GM21528 (cell line): ENCODE measurements at regions not wholly inside any gene's neighbourhood (a gene's known extent, or its start where the extent isn't known, plus 50 kb on each side); places are given as distances from the start of the nearest gene placed in this dataset.

Source experiments
- ATAC-seq: cut with Tn5 transposase; IDR thresholded peaks from one replicate; pipeline ENCODE4 v1.9.1; 2021; ENCODE audit warnings: mild to moderate bottlenecking, moderate library complexity; ENCODE audit not compliant: unreplicated experiment, low FRiP score

DNA sequence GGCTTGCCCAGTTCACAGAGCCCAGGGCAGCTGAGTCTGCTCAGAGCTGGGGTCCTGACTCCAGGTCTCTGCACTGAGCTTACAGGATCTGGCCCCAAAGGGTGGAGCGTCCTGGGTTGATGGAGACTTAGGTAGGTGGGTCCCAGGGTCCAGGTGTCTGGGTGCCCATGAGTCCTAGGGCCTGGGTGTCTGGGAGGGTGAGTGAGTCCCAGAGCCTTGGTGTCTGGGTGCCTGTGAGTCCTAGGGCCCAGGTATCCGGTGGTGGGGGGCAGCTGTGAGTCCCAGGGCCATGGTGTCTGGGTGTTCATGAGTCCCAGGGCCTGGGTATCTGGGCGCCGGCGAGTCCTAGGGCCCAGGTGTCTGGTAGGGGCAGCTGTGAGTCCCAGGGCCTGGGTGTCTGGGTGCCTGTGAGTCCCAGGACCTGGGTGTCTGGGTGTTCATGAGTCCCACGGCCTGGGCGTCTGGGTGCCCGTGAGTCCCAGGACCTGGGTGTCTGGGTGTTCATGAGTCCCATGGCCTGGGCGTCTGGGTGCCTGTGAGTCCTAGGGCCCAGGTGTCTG is 1505.6 kb downstream of the BRD1 start:
- no peak for ATAC-seq

- ATAC-seq, result no peak
Measured at GRCh38 chr22:48320683-48321451, 1506.8 kb downstream of the BRD1 start.

DNA sequence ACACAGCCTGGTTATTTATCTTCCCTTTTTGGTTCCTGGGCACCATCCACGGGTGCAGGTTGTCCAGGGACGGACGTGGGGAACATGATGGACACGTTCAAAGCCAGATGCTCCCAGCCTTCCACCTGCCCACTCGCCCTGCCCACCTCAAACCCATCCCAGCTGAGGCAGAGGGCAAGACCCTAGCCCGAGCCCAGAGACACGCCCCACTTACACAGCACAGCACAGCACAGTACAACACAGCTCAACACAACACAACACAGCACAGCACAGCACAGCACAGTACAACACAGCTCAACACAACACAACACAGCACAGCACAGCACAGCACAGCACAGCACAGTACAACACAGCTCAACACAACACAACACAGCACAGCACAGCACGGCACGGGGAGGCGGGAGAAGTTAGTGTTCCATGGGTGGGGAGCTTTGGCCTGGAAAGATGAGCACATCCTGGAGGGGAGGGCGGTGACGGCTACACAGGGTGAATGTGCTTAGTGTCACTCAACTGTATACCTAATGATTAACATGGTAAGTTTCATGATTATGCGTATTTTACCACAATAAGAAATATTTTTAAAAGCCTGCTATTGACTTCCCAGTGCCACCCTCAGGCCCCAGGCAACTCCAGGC is 1507.5 kb downstream of the BRD1 start:
- no peak for ATAC-seq

DNA sequence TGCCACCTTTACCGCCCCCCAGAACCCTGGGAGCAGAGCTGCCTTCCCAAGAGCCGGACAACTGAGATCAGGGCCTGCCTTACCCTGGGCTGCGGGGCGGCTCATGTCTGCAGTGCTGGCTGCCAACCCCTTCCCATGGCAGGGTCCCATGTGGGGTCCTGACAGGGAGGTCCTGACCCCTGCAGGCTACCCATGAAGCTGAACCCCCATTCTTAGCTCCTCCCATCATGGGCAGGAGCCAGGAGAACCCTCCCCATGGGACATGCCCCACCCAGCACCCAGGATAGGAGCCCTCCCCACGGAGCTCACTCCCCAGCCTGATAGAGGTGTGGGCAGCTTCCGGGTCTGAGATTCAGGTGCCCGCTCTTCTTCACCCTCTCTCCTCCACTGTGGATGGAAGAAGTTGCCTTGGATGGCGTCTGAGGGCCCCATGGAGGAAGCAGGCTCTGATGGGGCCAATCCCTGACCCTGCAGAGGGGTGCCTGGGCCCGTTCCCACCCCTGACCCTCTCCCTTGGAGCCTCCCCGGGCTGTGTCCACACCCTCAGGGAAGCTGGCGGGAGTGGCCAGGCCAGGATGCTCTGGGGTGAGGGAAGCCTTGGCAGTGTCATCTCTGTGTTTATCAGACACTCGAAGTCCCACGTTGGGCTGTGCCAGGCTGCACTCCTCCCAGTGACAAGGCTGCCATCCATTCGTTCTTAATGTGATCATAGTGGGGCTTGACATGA is 1508.2 kb downstream of the BRD1 start:
- ATAC-seq, result no peak

- no peak for ATAC-seq
Measured at GRCh38 chr22:48318575-48319320, 1508.9 kb downstream of the BRD1 start.

DNA sequence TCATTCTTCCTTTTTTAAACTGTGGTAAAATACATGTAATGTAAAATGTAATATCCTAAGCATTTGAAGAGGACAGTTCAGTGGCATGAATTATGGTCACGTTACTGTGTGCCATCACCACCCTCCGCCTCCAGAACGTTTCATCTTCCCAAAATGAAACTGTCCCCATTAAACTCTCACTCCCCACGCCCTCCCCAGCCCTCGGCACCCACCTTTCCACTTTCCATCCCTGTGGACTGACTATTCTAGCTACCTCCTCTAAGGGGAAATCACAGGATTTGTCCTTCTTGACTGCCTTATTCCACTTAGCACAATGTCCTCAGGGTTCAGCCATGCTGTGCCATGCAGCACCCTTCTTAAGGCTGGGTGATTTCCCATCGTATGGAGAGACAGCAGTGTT is 1509.5 kb downstream of the BRD1 start:
- ATAC-seq, result no peak

DNA sequence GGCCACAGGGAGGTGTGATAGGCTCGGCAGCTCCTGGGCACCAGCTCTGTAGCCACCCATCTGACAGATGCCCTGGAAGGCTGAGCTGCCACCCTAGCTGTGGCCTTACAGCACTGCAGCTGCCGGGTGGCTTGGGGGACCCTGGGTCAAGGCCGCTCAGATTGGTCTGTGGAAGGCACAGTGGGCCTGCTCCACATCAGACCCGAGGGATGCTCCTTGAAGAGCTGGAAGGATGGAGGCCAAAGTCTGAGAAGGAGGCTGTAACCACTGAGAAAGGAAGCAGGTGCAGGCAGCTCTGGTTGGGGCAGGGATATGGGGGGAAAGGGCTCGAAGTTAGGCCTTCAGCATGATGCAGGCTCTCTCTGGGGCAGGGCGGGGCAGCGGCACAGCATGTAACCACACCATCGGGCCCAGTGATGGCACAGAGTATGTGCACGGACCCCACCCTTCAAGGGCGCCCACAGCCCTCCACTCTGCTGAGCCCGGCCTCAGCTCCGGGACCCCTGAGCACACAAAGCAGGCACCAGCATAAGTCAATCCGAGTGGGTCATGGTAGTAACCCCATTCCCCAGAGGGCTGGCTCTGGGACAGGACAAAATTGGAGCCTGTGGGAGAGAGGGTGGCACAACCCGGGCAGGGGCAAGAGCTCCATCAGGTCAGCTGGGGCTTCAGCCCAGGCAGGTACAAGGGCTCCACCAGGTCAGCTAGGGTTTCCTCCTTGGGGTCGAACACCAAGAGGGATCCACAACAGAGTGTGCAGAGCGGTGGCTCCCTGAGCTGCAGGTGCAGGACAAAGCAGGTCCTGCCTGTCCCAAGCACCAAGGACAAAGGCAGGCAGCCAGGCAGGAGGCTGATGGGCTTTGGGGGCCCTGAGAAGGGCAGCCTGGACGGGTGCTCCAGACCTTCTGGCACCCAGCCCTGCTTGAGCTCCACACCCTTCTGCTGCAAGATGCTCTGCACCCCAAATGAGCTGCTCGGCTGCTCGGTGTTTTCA is 1511.1 kb downstream of the BRD1 start:
- ATAC-seq, result no peak

- ATAC-seq, result no peak
Measured at GRCh38 chr22:48315439-48316256, 1512.0 kb downstream of the BRD1 start.

GRCh38 chr22:48314073-48314472 is 1513.6 kb downstream of the BRD1 start:
- no peak for ATAC-seq

DNA sequence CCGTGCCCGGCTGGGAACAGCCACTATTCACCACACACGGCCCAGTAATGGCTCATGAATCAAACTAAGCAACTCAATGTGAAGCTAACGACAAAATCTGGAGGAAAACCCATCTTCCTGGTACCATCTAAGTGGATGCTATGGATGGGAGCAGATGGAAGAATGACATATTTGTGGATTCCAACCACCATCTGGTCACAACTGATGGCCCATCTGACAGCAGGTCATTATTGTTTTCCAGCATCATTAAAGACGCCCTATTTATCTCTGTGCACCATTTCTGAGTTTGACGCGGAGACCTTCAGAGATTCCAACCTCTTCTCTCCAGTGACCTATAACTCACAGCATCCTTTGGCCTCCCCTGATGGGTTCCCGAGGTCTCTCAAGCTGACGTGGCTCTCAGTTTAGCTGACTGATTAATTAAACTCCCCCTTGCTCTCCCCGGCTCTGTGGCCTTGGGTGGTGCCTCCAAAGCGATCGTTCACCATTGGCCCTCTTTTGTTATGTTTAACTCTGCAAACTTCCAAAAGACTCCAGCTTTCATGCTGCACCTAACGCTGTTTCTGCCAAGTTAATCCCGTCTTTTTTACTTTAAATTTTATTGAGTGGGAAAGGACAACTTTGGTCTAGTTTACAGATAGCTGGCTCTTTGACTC is 1514.4 kb downstream of the BRD1 start:
- no peak for ATAC-seq

- ATAC-seq, result no peak
Measured at GRCh38 chr22:48310740-48311139, 1516.9 kb downstream of the BRD1 start.

GRCh38 chr22:48310289-48310688 is 1517.4 kb downstream of the BRD1 start:
- ATAC-seq, result no peak

DNA sequence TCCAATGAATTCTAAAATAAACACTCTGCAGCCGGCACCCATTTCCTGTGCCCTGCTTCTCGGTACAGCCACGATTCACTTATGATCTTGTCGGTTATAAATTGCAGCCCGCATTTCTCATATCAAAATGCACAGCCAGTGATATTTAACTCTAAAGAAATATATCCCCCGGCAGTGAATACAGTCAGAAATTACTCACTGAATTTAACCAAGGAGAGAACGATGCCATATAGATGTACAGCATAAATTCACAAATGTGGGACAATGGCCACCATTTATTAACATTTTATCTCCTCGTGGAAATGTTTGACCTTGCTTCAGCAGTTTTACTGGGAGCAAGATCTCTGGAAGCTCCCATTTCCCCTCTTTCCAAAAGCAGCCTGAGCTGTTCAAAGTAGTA is 1517.8 kb downstream of the BRD1 start:
- no peak for ATAC-seq

DNA sequence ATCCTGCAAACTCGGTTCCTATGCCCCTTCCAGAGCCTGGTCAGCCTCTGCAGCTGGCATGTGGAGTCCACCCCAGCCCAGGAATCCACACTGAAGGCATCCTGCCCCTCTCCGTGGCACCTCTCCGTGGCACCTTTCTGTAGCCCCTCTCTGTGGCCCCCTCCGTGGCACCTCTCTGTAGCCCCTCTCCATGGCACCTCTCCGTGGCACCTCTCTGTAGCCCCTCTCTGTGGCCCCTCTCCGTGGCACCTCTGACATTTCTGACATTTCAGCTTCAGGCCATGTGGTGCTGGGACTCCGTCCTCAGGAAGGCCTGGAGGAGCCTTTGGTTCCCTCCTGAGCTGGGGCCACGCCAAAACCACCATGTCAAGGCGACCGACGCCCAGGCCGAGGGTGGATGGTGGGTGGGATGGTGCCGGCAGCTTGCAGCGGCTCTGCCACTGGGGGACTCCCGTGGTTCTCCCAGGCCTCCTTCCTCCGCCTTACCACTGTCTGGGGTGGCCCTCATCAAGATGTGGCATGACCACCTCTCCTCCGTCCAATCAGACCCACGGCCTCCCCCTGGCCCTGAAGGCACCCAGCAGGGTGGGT is 1518.5 kb downstream of the BRD1 start:
- no peak for ATAC-seq

DNA sequence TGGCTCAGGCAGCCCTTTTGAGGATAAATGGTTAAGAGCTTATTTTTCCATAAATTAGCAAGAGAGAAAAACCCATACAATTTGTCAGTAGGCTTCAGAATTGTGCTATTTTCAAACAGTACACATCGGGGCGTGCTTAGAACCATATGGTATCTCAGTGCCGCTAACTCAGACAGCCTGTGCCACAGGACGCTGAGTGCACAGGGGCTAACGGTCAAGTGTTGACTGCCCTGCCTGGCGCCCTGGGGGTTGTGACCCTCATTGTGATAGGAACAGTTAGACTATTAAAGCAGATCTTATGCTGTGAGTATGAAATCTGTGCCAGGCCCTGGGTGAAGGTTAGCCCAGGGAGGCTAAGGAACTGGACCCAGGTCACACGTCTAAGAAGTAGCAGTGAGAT is 1519.7 kb downstream of the BRD1 start:
- ATAC-seq, result no peak

- no peak for ATAC-seq
Measured at GRCh38 chr22:48306785-48307510, 1520.7 kb downstream of the BRD1 start.

DNA sequence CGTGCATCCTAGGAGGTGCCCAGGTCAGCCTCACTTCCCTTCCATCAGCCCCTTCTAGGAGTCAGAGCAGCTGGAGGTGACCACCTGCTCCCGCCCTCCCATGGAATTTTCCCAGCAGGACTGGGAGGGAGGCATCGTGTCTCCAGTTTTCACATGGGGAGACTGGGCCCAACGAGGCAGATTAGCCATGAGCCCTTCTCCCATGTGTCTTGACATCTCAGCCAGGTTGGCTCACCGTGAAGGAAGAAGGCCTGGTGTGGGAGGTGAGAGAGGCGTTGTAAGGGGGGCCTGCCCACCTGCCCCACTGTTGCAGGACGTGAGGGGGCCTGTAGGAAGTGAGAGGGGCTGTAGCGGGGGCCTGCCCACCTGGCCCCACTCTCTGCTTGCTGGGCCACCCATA is 1521.4 kb downstream of the BRD1 start:
- no peak for ATAC-seq
